ENCODE measurements at regions not wholly inside any gene's neighbourhood (a gene's known extent, or its start where the extent isn't known, plus 50 kb on each side); places are given as distances from the start of the nearest gene placed in this dataset.

- no peaks in the 10 kb centered on the region for H3K9me3 ChIP-seq (ENCODE audit: control insufficient read depth, insufficient read depth, low read depth, low read length)
- ChIA-PET POLR2A (no interaction called here), CTCF (interaction anchor here (1.3 kb wide), 1 partner anchor 10 kb away, joined by 4 read pairs; no protein-coding TSS in a partner anchor)
- no peaks in the 10 kb centered on the region for H3K36me3 ChIP-seq (ENCODE audit: control insufficient read depth in 2 of 2, insufficient read depth in 1 of 2, low read length in 2 of 2)
- H3K27ac ChIP-seq (ENCODE audit: extremely low read depth, low read depth, low read length): no peak overlapping the region
- no peak overlapping the region for H3K4me3 ChIP-seq (ENCODE audit: low read depth, low read length)
- no peaks in the 10 kb centered on the region for H3K4me1 ChIP-seq (ENCODE audit: control insufficient read depth, insufficient read depth, low read length)
- TF ChIP-seq ZNF2 (tag by site-specific recombination; IDR thresholded peaks at IDR 0.05) (no peak), ZNF747 (tag by site-specific recombination; IDR thresholded peaks at IDR 0.05) (no peak), TRIM28 (IDR thresholded peaks at IDR 0.05; ENCODE audit: borderline replicate concordance, low read length) (no peak), ZXDB (tag by site-specific recombination; IDR thresholded peaks at IDR 0.05) (no peak), ZNF610 (tag by site-specific recombination; IDR thresholded peaks at IDR 0.05; ENCODE audit: borderline replicate concordance) (no peak), ZIC2 (tag by site-specific recombination; IDR thresholded peaks at IDR 0.05) (no peak), ZNF169 (tag by site-specific recombination; IDR thresholded peaks at IDR 0.05) (no peak), KLF7 (tag by site-specific recombination; IDR thresholded peaks at IDR 0.05; ENCODE audit: borderline replicate concordance) (no peak), ZSCAN5A (tag by site-specific recombination; IDR thresholded peaks at IDR 0.05) (no peak), ZNF560 (tag by site-specific recombination; IDR thresholded peaks at IDR 0.05; ENCODE audit: borderline replicate concordance) (no peak), KLF16 (tag by site-specific recombination; IDR thresholded peaks at IDR 0.05) (no peak), PRDM10 (tag by site-specific recombination; IDR thresholded peaks at IDR 0.05) (no peak), ZSCAN23 (tag by site-specific recombination; IDR thresholded peaks at IDR 0.05) (no peak), ZNF112 (tag by site-specific recombination; IDR thresholded peaks at IDR 0.05) (no peak), ZNF660 (tag by site-specific recombination; IDR thresholded peaks at IDR 0.05) (no peak), ZSCAN16 (tag by site-specific recombination; IDR thresholded peaks at IDR 0.05) (no peak)
- TF ChIP-seq, protein P1, sequence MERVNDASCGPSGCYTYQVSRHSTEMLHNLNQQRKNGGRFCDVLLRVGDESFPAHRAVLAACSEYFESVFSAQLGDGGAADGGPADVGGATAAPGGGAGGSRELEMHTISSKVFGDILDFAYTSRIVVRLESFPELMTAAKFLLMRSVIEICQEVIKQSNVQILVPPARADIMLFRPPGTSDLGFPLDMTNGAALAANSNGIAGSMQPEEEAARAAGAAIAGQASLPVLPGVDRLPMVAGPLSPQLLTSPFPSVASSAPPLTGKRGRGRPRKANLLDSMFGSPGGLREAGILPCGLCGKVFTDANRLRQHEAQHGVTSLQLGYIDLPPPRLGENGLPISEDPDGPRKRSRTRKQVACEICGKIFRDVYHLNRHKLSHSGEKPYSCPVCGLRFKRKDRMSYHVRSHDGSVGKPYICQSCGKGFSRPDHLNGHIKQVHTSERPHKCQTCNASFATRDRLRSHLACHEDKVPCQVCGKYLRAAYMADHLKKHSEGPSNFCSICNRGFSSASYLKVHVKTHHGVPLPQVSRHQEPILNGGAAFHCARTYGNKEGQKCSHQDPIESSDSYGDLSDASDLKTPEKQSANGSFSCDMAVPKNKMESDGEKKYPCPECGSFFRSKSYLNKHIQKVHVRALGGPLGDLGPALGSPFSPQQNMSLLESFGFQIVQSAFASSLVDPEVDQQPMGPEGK (tag by site-specific recombination; IDR thresholded peaks at IDR 0.05): no peak
These were observed 447.3 kb downstream of the MAFB start for GRCh38 chr20:40241596-40242343.

GRCh38 chr20:40238511-40238910 lies 450.5 kb downstream of the MAFB start:
- TF ChIP-seq PRDM4 (tag by site-specific recombination; IDR thresholded peaks at IDR 0.05) (no peak), ZNF658 (tag by site-specific recombination; IDR thresholded peaks at IDR 0.05) (no peak), ZBTB7A (tag by site-specific recombination; IDR thresholded peaks at IDR 0.05; ENCODE audit: low read depth) (no peak), ZNF510 (tag by site-specific recombination; IDR thresholded peaks at IDR 0.05; ENCODE audit: insufficient replicate concordance) (no peak)
- TF ChIP-seq, protein P2, sequence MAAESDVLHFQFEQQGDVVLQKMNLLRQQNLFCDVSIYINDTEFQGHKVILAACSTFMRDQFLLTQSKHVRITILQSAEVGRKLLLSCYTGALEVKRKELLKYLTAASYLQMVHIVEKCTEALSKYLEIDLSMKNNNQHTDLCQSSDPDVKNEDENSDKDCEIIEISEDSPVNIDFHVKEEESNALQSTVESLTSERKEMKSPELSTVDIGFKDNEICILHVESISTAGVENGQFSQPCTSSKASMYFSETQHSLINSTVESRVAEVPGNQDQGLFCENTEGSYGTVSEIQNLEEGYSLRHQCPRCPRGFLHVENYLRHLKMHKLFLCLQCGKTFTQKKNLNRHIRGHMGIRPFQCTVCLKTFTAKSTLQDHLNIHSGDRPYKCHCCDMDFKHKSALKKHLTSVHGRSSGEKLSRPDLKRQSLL (tag by site-specific recombination; IDR thresholded peaks at IDR 0.05): no peak
- POLR2A ChIA-PET: no interaction called here
- Histone ChIP-seq H3K4me1 (ENCODE audit: control insufficient read depth, insufficient read depth, low read length) (no peaks in the 10 kb centered on the region), H3K36me3 (ENCODE audit: control insufficient read depth in 2 of 2, insufficient read depth in 1 of 2, low read length in 2 of 2) (no peaks in the 10 kb centered on the region), H3K4me3 (ENCODE audit: low read depth, low read length) (no peak overlapping the region), H3K9me3 (ENCODE audit: control insufficient read depth, insufficient read depth, low read depth, low read length) (no peaks in the 10 kb centered on the region), H3K27ac (ENCODE audit: extremely low read depth, low read depth, low read length) (no peak overlapping the region)
- CTCF ChIA-PET: interaction anchor here (1.2 kb wide), 1 partner anchor 13 kb away, joined by 3 read pairs; no protein-coding TSS in a partner anchor

Data from HEK293 (cell line).